WTC11 (cell line): ENCODE measurements at regions not wholly inside any gene's neighbourhood (a gene's known extent, or its start where the extent isn't known, plus 50 kb on each side); places are given as distances from the start of the nearest gene placed in this dataset.

ENCODE experiments used
- ATAC-seq: fragments of 200-7000 bp; cut with Tn5 transposase; 2 replicates; pipeline ENCODE4 v1.10.0; 2021; ENCODE audit warnings: mild to moderate bottlenecking, moderate library complexity
- CTCF ChIA-PET: fragments of 300-600 bp; sonication (Branson Sonifier 250); formaldehyde crosslinking; loops from one replicate; lab custom pipeline; 2021; ENCODE audit warnings: antibody characterized with exemption; lab: Charles Lee
- POLR2A ChIA-PET: fragments of 350-600 bp; sonication (Branson Sonifier 250); formaldehyde crosslinking; loops from one replicate; lab custom pipeline; 2021; ENCODE audit warnings: antibody characterized with exemption; lab: Charles Lee
- DNase-seq: peaks from one replicate; pipeline ENCODE4 v3.0.0; 2021; ENCODE audit warnings: low spot score
- H3K27ac Mint-ChIP-seq: 2 replicates; pipeline ENCODE4 v1.8.0; 2021; ENCODE audit warnings: mixed read lengths
- H3K27me3 Mint-ChIP-seq: 2 replicates; pipeline ENCODE4 v1.8.0; 2021; ENCODE audit warnings: low read depth, mild to moderate bottlenecking, moderate library complexity, mixed read lengths
- H3K36me3 Mint-ChIP-seq: 2 replicates; pipeline ENCODE4 v1.8.0; 2021; ENCODE audit warnings: mixed read lengths
- H3K4me1 Mint-ChIP-seq: 2 replicates; pipeline ENCODE4 v1.8.0; 2022; ENCODE audit warnings: mixed read lengths
- H3K4me3 Mint-ChIP-seq: 2 replicates; pipeline ENCODE4 v1.8.0; 2021; ENCODE audit warnings: mild to moderate bottlenecking, moderate library complexity, mixed read lengths
- H3K9me3 Mint-ChIP-seq: 2 replicates; pipeline ENCODE4 v1.8.0; 2021; ENCODE audit warnings: mixed read lengths
- AR ChIP-seq: fragments of 250-450 bp; sonication (Bioruptor Pico); IDR thresholded peaks from 2 replicates; pipeline ENCODE4 v1.9.0; 2021; ENCODE audit warnings: mild to moderate bottlenecking
- ARID4B ChIP-seq: sonication (generic); formaldehyde crosslinking; IDR thresholded peaks from 2 replicates; pipeline ENCODE4 v1.8.0; 2023; ENCODE audit warnings: missing genetic modification reagents, mild to moderate bottlenecking, borderline replicate concordance
- ATF1 ChIP-seq: sonication (generic); formaldehyde crosslinking; IDR thresholded peaks from 2 replicates; pipeline ENCODE4 v1.8.1; 2023; ENCODE audit warnings: mild to moderate bottlenecking, moderate library complexity, missing genetic modification reagents
- CBFB ChIP-seq: sonication (generic); formaldehyde crosslinking; IDR thresholded peaks from 2 replicates; pipeline ENCODE4 v1.8.1; 2022; ENCODE audit warnings: mild to moderate bottlenecking, low read depth, missing genetic modification reagents
- CDX4 ChIP-seq: fragments of 250-450 bp; sonication (Bioruptor Pico); IDR thresholded peaks from 2 replicates; pipeline ENCODE4 v1.9.0; 2021; ENCODE audit warnings: moderate library complexity, mild to moderate bottlenecking, inconsistent platforms, borderline replicate concordance
- E2F1 ChIP-seq: sonication (generic); formaldehyde crosslinking; IDR thresholded peaks from 2 replicates; pipeline ENCODE4 v1.8.0; 2022; ENCODE audit warnings: mild to moderate bottlenecking, missing genetic modification reagents
- E2F4 ChIP-seq: sonication (generic); formaldehyde crosslinking; IDR thresholded peaks from 2 replicates; pipeline ENCODE4 v1.8.1; 2022; ENCODE audit warnings: low read depth, mild to moderate bottlenecking, moderate library complexity, missing genetic modification reagents, borderline replicate concordance
- ELF4 ChIP-seq: sonication (generic); formaldehyde crosslinking; IDR thresholded peaks from 2 replicates; pipeline ENCODE4 v1.8.1; 2022; ENCODE audit warnings: low read depth, mild to moderate bottlenecking, moderate library complexity, missing genetic modification reagents
- ETV6 ChIP-seq: sonication (generic); formaldehyde crosslinking; IDR thresholded peaks from 2 replicates; pipeline ENCODE4 v1.8.1; 2022; ENCODE audit warnings: mild to moderate bottlenecking, missing genetic modification reagents
- FOXP1 ChIP-seq: sonication (generic); formaldehyde crosslinking; IDR thresholded peaks from 2 replicates; pipeline ENCODE4 v1.8.0; 2022; ENCODE audit warnings: missing genetic modification reagents, mild to moderate bottlenecking, moderate library complexity, borderline replicate concordance
- GABPB1 ChIP-seq: sonication (generic); formaldehyde crosslinking; IDR thresholded peaks from 2 replicates; pipeline ENCODE4 v1.8.1; 2023; ENCODE audit warnings: mild to moderate bottlenecking, missing genetic modification reagents
- MYBL2 ChIP-seq: sonication (generic); formaldehyde crosslinking; IDR thresholded peaks from 2 replicates; pipeline ENCODE4 v1.8.1; 2023; ENCODE audit warnings: mild to moderate bottlenecking, moderate library complexity, missing genetic modification reagents
- SMAD4 ChIP-seq: sonication (generic); formaldehyde crosslinking; IDR thresholded peaks from 2 replicates; pipeline ENCODE4 v1.8.0; 2022; ENCODE audit warnings: mild to moderate bottlenecking, missing genetic modification reagents
- ZNF138 ChIP-seq: sonication (generic); formaldehyde crosslinking; conservative IDR thresholded peaks from 2 replicates; pipeline ENCODE4 v1.8.1; 2022; ENCODE audit warnings: mild to moderate bottlenecking, moderate library complexity, missing genetic modification reagents
- ZNF281 ChIP-seq: sonication (generic); formaldehyde crosslinking; IDR thresholded peaks from 2 replicates; pipeline ENCODE4 v1.8.0; 2023; ENCODE audit warnings: mild to moderate bottlenecking, missing genetic modification reagents
- ZNF317 ChIP-seq: sonication (generic); formaldehyde crosslinking; IDR thresholded peaks from 2 replicates; pipeline ENCODE4 v1.8.1; 2023; ENCODE audit warnings: low read depth, mild to moderate bottlenecking, moderate library complexity, missing genetic modification reagents, borderline replicate concordance
- ZSCAN18 ChIP-seq: fragments of 250-450 bp; sonication (Bioruptor Pico); IDR thresholded peaks from 2 replicates; pipeline ENCODE4 v2.1.2; 2022; ENCODE audit warnings: mild to moderate bottlenecking, moderate library complexity

- TF ChIP-seq ZNF281 (CRISPR knock-in tag) (no peak), CDX4 (CRISPR knock-in tag) (no peak), ETV6 (CRISPR knock-in tag) (no peak)
- TF ChIP-seq, all 79 proteins: peak for 0
These were observed 101.0 kb upstream of the DISP3 start (continued) for GRCh38 chr1:11377954-11378353.

GRCh38 chr1:11379851-11380250, 99.1 kb upstream of the DISP3 start:
- Mint-ChIP-seq H3K27me3 (no peaks in the 10 kb centered on the region; the same call in none of the 2 replicates), H3K27ac (no peak overlapping the region), H3K9me3 (no peaks in the 10 kb centered on the region), H3K4me1 (peaks cover 14% of the 10 kb centered on the region), H3K36me3 (no peaks in the 10 kb centered on the region), H3K4me3 (no peak overlapping the region)
- no peak for ATAC-seq
- DNase-seq, result no peak
- ChIA-PET POLR2A (no interaction called here), CTCF (interaction anchor here (0.6 kb wide), 1 partner anchor 186 kb away, joined by 3 read pairs; no protein-coding TSS in a partner anchor)
- TF ChIP-seq ZSCAN18 (CRISPR knock-in tag), result no peak

GRCh38 chr1:11380500-11380899, 98.5 kb upstream of the DISP3 start:
- CTCF ChIA-PET, result interaction anchor here (0.6 kb wide), 1 partner anchor 186 kb away, joined by 3 read pairs; no protein-coding TSS in a partner anchor
- H3K27me3 Mint-ChIP-seq, result no peaks in the 10 kb centered on the region; the same call in none of the 2 replicates
- no peak for TF ChIP-seq FOXP1 (CRISPR knock-in tag)
- no peak for TF ChIP-seq E2F4
- TF ChIP-seq ZNF138 (CRISPR knock-in tag), result no peak
- no peak for TF ChIP-seq E2F1 (CRISPR knock-in tag)
- no peak for TF ChIP-seq ARID4B (CRISPR knock-in tag)
- no peak for TF ChIP-seq ZNF317 (CRISPR knock-in tag)
- TF ChIP-seq ATF1 (CRISPR knock-in tag), result no peak
- no peak for TF ChIP-seq SMAD4
- no peak for TF ChIP-seq ELF4 (CRISPR knock-in tag)
- TF ChIP-seq MYBL2 (CRISPR knock-in tag), result no peak
- no peak for TF ChIP-seq CBFB
- no peak for TF ChIP-seq AR (CRISPR knock-in tag)
- no peak for TF ChIP-seq GABPB1 (CRISPR knock-in tag)

More at GRCh38 chr1:11380500-11380899, 98.5 kb upstream of the DISP3 start:
- Mint-ChIP-seq H3K36me3 (no peaks in the 10 kb centered on the region), H3K4me3 (no peak overlapping the region), H3K9me3 (no peaks in the 10 kb centered on the region), H3K4me1 (peaks cover 19% of the 10 kb centered on the region), H3K27ac (no peak overlapping the region)
- no peak for ATAC-seq
- no peak for DNase-seq
- POLR2A ChIA-PET, result no interaction called here
